ENCODE measurements at regions not wholly inside any gene's neighbourhood (a gene's known extent, or its start where the extent isn't known, plus 50 kb on each side); places are given as distances from the start of the nearest gene placed in this dataset.

- peak; percentile 3 for DNase-seq
Observed at GRCh38 chr2:183214680-183215079, 90.4 kb downstream of the NUP35 start.

DNA sequence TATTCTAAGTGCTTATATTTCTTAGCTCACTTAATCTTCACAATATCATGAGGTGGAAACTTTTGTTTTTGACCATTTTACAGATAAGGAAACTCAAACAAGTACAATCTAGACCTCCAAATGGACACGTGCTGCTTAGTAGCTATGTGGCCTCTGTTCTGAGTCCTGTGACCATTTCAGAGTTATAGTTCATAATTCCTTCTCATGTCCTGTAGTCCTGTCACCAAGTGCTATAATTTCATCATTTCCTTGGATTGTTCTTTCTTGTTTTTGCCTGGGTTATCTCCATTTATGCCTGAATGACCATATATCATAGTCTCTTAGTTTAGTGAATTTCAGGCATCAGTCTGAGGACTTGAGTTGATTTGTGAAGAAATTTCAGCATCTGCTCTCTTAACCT lies 91.7 kb downstream of the NUP35 start:
- DNase-seq = peak; percentile 23

- DNase-seq = no peak
Observed at GRCh38 chr2:183219888-183220287, 95.6 kb downstream of the NUP35 start.

DNA sequence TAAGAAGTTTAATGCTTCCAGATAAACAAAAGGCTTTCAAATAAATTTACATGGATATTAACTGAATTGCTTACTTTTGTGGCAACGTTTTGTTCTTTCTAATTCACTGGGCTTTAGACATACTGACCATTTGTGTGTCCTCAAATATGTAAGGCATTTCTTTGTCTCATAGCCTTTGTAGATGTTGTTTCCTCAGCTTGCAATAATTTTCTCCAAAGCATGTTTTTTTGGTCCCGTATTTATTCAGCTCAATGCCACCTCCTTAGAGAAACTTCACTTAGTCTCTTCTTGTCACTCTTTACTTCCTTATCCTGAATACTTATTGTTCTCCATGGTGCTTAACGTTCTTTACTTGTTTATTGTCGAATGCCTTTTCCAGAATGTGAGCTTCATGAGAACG lies 98.5 kb downstream of the NUP35 start:
- no peak for DNase-seq

DNA sequence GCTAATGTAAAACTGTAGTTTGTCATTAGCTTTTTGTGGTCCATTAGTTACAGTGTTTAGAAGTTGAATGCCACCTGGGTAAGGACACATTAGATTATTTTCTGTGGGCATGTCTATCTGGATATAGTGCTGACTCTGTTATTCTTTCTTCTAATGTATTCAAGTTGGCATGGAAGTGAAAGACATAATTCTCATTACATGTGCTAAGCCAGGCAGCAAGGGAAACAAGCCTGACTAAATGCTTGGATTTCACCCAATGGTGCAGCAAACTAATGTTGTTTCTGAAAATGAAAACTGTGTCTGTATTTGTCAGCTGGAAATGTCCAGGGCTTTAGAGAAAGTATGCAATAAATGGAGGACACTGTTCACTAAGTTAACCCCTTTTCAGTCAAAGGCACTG lies 100.7 kb downstream of the NUP35 start:
- no peak for DNase-seq

DNA sequence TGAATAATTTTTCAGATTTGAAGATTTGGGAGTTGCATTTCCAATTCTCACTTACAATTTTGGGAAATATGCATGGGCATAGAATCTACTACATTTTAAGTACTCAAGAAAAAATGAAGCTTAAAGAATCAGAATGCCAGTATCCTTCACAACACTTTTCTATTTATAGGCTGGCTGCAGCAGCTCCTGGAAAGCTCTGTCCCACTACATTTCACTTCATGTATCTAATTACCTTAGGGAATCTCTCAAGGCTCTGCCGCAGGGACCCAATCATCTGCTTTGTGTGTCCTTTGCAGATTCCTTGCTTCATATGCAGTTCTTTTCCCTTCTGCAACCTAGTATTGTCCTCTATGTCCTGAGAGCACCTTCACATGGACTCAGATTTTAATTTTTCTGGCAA lies 102.9 kb downstream of the NUP35 start:
- DNase-seq = no peak

GRCh38 chr2:183229386-183229785 lies 105.1 kb downstream of the NUP35 start:
- DNase-seq = no peak

- no peak for DNase-seq
Observed at GRCh38 chr2:183232161-183232865, 108.1 kb downstream of the NUP35 start.

DNA sequence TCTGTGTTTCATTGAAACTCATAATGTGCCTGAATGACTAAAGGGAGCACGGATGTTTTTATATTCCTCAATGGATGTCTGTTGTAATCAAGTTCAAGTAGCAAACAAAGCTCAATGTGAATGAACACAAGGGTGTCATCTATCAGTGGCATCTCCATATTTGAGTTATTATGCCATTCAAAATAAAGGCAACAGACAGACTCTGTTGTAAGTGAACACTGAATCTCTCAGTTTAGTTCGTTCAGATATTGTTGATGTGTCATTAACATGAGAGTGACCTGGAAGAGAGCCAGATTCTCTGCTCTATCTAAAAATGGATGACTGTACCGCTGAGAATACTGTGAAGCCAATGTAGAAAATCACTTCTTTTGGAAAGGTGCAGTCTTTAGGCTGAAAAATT lies 118.7 kb downstream of the NUP35 start:
- peak; percentile 43 for DNase-seq

DNA sequence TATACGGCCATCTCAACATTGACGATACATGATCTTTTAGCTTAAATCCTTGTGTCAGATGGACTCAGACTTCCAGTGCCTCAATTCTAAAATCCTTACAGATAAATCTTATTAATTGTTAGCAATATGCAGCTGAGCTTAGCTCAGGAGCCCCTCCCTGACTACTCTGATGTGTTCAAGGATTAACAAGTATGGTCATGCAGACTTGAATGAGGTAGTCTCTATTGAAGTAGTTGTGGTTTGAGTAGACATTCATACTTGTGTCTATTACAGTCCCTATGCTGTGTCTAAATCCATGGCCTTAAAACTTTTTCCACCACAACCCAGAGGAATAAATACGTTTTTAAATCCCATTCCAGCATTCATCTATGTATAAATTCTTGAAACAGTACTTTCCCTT lies 119.5 kb downstream of the NUP35 start:
- no peak for DNase-seq

GRCh38 chr2:183244300-183244844 lies 120.1 kb downstream of the NUP35 start:
- no peak for DNase-seq

- peak; percentile 56 for DNase-seq
Observed at GRCh38 chr2:183248866-183249567, 124.8 kb downstream of the NUP35 start.

DNA sequence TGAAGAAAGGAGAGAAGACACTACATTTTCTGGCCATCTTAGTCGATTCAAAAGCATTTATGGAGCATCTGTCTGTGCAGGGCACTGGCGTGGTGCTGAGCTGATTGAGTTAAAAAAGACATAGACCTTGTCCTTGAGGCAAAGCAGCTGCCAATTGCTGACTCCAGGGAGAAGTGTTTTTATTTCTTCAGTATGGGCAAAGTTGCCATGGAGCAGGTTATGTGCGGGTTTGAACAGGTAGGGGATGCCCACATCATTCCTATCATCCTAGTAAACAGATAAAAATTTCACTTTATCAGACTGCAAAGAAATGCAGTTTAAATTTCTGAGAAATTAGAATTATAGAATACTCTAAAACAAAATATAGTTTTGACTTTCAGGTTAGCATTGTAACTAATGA lies 125.8 kb downstream of the NUP35 start:
- DNase-seq = no peak

GRCh38 chr2:183250472-183250871 lies 126.2 kb downstream of the NUP35 start:
- DNase-seq = no peak

DNA sequence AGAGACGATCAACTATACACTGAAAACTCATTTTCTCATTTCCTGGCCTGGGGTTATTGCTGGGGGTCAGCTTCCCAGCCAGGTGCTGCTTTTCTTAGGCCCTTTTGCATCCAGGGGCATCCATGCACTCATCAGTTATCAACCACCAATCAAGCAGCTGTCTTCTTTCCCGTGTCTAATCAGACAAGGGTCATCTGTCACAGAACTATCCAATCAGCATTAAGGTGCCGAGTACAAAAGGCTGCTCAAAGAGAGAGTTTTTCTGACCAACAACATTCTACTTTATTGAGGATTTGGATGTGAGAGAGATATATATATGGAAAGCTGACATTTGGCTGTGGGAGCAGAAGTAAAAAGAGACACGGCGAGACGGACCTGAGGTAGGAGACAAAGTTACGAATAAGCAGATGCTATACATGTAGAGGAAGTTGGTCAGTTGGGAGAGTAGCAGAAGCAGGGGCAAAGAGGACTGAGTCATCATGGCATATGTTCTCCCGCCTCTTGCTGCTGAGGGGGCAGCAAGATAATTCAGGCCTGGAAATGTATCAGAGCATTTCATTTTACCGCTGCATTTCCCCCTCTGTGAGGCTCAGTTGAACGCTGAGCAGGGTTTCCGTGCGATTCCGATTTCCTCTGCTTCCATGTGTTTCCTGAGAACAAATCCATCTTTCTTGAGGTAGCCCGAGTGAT lies 129.3 kb downstream of the NUP35 start:
- peak; percentile 12 for DNase-seq

DNA sequence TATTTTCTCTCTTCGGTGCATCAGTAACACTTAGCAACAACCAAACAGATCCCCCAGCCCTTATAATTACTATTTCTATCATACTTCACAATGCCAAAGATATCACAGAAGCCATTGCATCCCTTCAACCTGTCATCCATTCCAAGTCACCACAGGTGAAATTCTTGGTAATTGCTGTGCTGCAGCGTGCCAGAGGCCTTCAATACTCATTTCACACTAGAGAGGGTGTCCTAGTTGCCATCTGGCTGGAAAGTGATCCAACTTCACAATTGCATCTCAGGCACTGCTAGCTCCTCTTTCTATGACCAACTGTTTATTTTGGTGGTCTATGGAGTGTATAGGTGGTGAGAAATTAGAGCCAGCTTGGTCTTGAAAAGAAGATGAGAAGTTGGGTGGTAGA lies 131.2 kb downstream of the NUP35 start:
- DNase-seq = no peak

DNA sequence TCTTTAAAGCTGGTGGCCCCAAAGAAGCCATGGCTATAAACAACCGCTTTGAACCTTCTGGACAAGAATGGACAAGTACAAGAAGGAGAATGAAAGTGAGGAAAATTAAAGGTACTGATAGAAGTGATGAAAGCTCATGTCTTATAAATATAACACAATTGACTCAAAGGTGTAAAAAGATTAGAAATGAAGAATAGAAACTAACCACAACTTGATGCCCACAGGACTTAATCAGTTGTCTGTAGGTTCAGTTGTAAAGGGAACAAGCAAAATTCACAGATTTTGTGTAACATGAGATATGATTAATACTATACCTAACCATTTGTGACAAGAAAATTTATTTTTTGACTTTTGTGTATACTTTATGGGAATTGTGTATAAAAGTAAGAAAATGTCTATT lies 135.7 kb downstream of the NUP35 start:
- DNase-seq = no peak

DNA sequence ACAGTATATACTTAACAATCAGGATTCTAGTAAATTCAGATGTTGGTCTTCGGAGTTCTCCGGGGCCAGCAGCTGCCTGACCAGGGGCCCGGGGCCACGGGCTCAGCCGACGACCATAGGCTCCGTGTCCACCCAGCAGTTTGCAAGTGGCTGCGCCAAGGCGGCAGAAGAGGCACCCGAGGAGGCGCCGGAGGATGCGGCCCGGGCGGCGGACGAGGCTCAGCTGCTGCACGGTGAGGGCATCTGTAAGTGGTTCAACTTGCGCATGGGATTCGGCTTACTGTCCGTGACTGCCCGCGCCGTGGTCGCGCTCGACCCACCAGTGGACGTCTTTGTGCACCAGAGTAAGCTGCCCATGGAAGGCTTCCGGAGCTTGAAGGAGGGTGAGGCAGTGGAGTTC lies 136.3 kb downstream of the NUP35 start:
- no peak for DNase-seq

- no peak for DNase-seq
Observed at GRCh38 chr2:183264890-183265535, 140.8 kb downstream of the NUP35 start.

- no peak for DNase-seq
Observed at GRCh38 chr2:183267148-183267827, 143.0 kb downstream of the NUP35 start.

DNA sequence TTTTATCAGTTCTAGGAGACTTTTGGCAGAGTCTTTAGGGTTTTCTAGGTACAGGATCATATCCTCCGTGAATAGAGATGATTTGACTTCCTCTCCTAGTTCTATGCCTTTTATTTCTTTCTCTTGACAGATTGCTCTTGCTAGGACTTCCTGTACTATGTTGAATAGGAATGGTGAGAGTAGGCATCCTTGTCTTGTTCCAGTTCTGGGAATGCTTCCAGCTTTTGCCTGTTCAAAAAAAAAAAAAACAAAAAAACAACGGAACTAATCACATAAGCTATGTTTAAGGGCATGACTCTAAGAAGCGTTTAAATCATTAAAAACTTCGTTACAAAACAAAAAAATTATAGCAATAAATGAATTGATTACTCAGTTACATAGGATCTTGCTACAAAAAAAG lies 145.7 kb downstream of the NUP35 start:
- peak; percentile 38 for DNase-seq

GRCh38 chr2:183283209-183283608 lies 159.0 kb downstream of the NUP35 start:
- no peak for DNase-seq

GRCh38 chr2:183284606-183285005 lies 160.4 kb downstream of the NUP35 start:
- no peak for DNase-seq
